Testis (tissue), 2 donors: ENCODE measurements at regions not wholly inside any gene's neighbourhood (a gene's known extent, or its start where the extent isn't known, plus 50 kb on each side); places are given as distances from the start of the nearest gene placed in this dataset.

Experiments
- CTCF ChIP-seq, 3 experiments: fragments of 450-650 bp in 2 of 3; fragments of 200-600 bp in 1 of 3; sonication (generic) in 1 of 3; IDR thresholded peaks; one replicate each; pipeline ENCODE4 v1.5.1; 2016 to 2019; ENCODE audit warnings: antibody characterized with exemption in 3 of 3, mild to moderate bottlenecking in 2 of 3, moderate library complexity in 1 of 3
- POLR2A ChIP-seq: fragments of 450-650 bp; IDR thresholded peaks from one replicate; pipeline ENCODE4 v1.6.1; 2017; ENCODE audit warnings: antibody characterized with exemption, mild to moderate bottlenecking, moderate library complexity

GRCh38 chrX:150100261-150100660, 162.0 kb upstream of the EOLA2 start:
- TF ChIP-seq POLR2A = no peak
- no peak for TF ChIP-seq CTCF (IDR thresholded peaks at IDR 0.05)
